ENCODE measurements at regions not wholly inside any gene's neighbourhood (a gene's known extent, or its start where the extent isn't known, plus 50 kb on each side); places are given as distances from the start of the nearest gene placed in this dataset.

- TF ChIP-seq CTCF (IDR thresholded peaks at IDR 0.05): no peak
- no peak for TF ChIP-seq EZH2 (IDR thresholded peaks at IDR 0.05; ENCODE audit: borderline replicate concordance, insufficient read depth, low read depth, low read length, poor library complexity, severe bottlenecking)
Measured at GRCh38 chr11:29553990-29554389, 462.8 kb downstream of the KCNA4 start.

All from B cell (primary cell).